ENCODE measurements at regions not wholly inside any gene's neighbourhood (a gene's known extent, or its start where the extent isn't known, plus 50 kb on each side); places are given as distances from the start of the nearest gene placed in this dataset.

DNA sequence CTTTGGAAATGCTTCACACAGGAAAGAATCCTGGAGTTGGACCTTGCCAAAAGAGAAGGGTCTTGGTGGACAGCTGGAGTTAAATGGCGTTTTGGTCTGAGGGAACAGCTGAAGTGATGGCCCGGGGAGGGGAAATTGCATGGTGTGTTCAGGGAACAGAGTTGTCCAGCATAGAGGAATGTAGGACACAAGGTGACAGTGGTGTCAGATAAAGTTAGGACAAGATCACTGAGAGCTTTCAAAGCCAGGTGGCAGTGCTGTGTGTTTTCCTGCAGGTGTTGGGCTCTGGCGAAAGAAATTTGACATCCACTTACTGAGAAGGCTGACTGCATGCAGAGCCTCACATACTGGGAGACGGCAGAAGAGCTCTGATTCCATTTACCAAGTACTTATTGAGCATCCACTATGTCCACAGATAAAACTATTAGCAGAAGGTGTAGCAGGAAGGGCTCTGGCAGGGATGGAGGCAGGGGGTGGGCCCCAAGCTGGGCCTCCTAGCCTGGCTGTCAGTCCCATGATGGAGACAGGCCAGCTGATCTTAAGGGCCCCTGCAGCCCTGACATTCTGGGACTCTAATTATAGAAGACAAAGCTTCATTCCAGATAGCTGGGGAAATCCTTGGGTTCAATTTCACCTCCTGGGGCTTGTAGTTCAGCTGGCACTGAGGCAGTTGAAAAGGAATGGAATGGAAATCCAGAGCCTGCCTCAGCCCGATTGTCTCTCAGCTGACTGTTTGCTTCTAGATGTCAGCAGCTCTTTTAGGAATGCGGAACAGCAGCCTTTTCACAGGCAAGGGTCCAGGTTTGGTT is 150.2 kb upstream of the MAMLD1 start:
- no peak for TF ChIP-seq PHF20 (CRISPR knock-in tag; IDR thresholded peaks at IDR 0.05)
- TF ChIP-seq, protein P1, sequence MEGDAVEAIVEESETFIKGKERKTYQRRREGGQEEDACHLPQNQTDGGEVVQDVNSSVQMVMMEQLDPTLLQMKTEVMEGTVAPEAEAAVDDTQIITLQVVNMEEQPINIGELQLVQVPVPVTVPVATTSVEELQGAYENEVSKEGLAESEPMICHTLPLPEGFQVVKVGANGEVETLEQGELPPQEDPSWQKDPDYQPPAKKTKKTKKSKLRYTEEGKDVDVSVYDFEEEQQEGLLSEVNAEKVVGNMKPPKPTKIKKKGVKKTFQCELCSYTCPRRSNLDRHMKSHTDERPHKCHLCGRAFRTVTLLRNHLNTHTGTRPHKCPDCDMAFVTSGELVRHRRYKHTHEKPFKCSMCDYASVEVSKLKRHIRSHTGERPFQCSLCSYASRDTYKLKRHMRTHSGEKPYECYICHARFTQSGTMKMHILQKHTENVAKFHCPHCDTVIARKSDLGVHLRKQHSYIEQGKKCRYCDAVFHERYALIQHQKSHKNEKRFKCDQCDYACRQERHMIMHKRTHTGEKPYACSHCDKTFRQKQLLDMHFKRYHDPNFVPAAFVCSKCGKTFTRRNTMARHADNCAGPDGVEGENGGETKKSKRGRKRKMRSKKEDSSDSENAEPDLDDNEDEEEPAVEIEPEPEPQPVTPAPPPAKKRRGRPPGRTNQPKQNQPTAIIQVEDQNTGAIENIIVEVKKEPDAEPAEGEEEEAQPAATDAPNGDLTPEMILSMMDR (CRISPR knock-in tag; IDR thresholded peaks at IDR 0.05) = peak; percentile 40
- TF ChIP-seq TEAD3 (CRISPR knock-in tag; optimal IDR thresholded peaks at IDR 0.05; ENCODE audit: borderline replicate concordance) = no peak
- TF ChIP-seq MXD4 (CRISPR knock-in tag; IDR thresholded peaks at IDR 0.05) = no peak

Measured in HepG2 (cell line).